ENCODE measurements at regions not wholly inside any gene's neighbourhood (a gene's known extent, or its start where the extent isn't known, plus 50 kb on each side); places are given as distances from the start of the nearest gene placed in this dataset.
"Not testable (repeated sequence)": the region's sequence is repeated elsewhere in the genome, so short reads cannot be mapped to it uniquely, and the experiment has no call there.

DNA sequence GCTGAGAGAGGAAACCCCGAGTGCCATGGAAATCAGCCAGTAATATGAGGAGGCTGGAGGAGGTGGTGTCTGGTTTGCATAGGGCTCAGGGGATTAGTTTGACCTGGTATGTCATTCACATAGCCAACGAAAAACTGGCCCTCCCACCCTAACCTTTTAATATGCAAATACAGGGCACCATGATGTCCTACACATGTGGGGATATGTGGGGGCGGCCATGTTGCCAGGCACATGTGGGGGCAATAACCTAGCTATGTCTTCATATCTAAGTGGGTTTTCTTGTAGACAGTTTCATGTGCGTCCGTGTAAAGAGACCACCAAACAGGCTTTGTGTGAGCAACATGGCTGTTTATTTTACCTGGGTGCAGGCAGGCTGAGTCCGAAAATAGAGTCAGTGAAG, 110.1 kb downstream of the MOBP start:
- 62 to 65% methylated on average over 6 of the region's 6 CpGs for WGBS, 2 donors
- no peak overlapping the region for H3K4me3 ChIP-seq
- no peak overlapping the region for H3K27ac ChIP-seq
- TF ChIP-seq, protein P1, sequence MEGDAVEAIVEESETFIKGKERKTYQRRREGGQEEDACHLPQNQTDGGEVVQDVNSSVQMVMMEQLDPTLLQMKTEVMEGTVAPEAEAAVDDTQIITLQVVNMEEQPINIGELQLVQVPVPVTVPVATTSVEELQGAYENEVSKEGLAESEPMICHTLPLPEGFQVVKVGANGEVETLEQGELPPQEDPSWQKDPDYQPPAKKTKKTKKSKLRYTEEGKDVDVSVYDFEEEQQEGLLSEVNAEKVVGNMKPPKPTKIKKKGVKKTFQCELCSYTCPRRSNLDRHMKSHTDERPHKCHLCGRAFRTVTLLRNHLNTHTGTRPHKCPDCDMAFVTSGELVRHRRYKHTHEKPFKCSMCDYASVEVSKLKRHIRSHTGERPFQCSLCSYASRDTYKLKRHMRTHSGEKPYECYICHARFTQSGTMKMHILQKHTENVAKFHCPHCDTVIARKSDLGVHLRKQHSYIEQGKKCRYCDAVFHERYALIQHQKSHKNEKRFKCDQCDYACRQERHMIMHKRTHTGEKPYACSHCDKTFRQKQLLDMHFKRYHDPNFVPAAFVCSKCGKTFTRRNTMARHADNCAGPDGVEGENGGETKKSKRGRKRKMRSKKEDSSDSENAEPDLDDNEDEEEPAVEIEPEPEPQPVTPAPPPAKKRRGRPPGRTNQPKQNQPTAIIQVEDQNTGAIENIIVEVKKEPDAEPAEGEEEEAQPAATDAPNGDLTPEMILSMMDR (IDR thresholded peaks at IDR 0.05): no peak
- no peak for TF ChIP-seq POLR2A (IDR thresholded peaks at IDR 0.05)
- no peaks in the 10 kb centered on the region for H3K4me1 ChIP-seq
- H3K36me3 ChIP-seq: no peaks in the 10 kb centered on the region
- H3K9me3 ChIP-seq: no peaks in the 10 kb centered on the region
- no peaks in the 10 kb centered on the region for H3K27me3 ChIP-seq
- no peak for DNase-seq
- intact Hi-C loops (cut with DNase I): no loop called here

DNA sequence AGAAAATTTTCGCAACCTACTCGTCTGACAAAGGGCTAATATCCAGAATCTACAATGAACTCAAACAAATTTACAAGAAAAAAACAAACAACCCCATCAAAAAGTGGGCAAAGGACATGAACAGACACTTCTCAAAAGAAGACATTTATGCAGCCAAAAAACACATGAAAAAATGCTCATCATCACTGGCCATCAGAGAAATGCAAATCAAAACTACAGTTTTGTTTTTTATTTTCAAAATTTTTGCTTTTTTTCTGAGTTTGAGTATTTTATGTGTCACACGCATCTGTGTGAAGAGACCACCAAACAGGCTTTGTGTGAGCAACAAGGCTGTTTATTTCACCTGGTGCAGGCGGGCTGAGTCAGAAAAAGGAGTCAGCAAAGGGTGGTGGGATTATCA, 118.7 kb downstream of the MOBP start:
- intact Hi-C loops (cut with DNase I); H3K27me3 ChIP-seq; H3K9me3 ChIP-seq; H3K4me1 ChIP-seq; H3K4me3 ChIP-seq; DNase-seq; H3K36me3 ChIP-seq; H3K27ac ChIP-seq: not testable (repeated sequence)
- 94 to 96% methylated on average over 2 of the region's 4 CpGs for WGBS, 2 donors

DNA sequence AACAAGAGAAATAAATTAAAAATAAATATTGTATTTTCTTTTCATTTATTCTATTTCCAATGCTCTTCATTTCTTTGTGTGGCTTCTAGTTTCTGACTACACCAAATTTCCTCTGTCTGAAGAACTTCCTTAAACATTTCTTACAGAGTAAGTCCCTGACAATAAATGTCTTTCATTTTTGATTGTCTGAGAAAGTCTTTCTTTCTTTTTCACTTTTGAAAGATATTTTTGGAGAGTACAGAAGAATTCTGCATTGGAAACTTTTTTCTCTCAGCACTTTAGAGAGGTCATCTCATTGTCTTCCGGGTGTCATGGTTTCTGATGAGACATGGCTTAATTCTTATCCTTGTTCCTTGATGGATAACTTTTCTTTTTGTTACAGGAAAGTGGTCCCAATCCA, 119.6 kb downstream of the MOBP start:
- H3K4me1 ChIP-seq: no peaks in the 10 kb centered on the region
- intact Hi-C loops (cut with DNase I): no loop called here
- WGBS, 2 donors: 70 to 100% methylated on average over 1 of the region's 1 CpG

DNA sequence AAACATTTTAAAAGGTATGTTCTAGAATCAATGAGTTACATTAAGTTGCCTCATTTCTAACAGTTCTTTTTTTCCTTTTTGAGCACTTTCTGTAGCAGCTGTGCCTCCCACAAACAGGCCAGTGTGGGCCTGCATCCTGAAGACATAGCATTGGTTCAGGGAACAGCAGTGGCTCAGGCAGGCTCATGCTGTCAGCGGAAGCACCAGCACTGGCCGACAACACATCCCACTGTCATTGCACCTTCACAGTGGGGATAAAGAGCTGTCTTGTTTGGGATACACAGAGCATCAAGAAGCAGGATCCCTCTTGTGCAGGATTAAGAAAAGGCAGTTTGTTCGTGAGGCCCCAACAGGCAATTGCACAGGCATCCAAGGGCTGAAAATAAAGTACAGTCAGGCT, 123.3 kb downstream of the MOBP start:
- H3K27me3 ChIP-seq: no peaks in the 10 kb centered on the region
- H3K36me3 ChIP-seq: no peaks in the 10 kb centered on the region
- whole genome bisulfite sequencing, 2 donors: 78% methylated on average over 2 of the region's 3 CpGs; no CpG with 5 or more reads in 1 of the 2 donors
- no peak overlapping the region for H3K27ac ChIP-seq
- intact Hi-C loops (cut with DNase I): no loop called here
- no peak overlapping the region for H3K4me3 ChIP-seq
- no peaks in the 10 kb centered on the region for H3K4me1 ChIP-seq
- DNase-seq: no peak
- no peaks in the 10 kb centered on the region for H3K9me3 ChIP-seq
- TF ChIP-seq, protein P1 (IDR thresholded peaks at IDR 0.05): no peak
- TF ChIP-seq POLR2A (IDR thresholded peaks at IDR 0.05): no peak

More for the DNA sequence above, 119.6 kb downstream of the MOBP start:
- Histone ChIP-seq H3K4me3 (no peak overlapping the region), H3K27ac (no peak overlapping the region), H3K9me3 (no peaks in the 10 kb centered on the region), H3K27me3 (no peaks in the 10 kb centered on the region), H3K36me3 (no peaks in the 10 kb centered on the region)
- TF ChIP-seq, protein P1 (IDR thresholded peaks at IDR 0.05): no peak
- no peak for TF ChIP-seq POLR2A (IDR thresholded peaks at IDR 0.05)
- no peak for DNase-seq

DNA sequence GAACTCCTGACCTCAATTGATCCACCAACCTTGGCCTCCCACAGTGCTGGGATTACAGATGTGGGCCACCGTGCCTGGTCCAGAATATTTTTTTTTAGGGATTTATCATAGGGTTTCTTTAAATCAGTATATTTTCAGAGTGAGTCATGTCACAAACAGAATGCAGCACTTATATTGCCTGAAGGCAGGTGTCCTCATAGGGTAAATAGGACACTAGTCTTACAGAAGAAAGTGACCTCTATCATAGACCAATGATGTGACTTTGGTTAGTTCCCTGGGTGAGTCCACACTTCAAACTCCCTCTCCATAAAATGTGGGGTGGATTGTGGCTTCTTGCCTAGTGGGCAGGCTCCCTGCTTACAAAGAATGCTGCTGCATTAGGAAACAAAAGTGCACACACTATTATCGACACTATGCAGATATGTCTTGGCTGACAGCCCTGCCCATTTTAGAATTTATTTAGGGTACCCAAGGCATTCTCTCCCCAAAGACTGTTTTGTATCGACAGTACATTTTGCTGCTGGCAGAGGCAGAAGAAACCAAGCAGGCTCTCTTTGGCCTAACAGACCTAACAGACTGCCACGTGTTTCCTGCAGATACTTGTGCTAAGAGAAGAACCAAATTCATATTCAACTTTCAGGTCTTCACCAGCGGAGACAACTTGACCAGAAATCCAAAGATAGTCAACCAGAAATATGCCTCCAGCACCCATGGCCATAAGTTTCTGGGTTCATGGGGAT, 125.0 kb downstream of the MOBP start:
- H3K4me1 ChIP-seq: no peaks in the 10 kb centered on the region

More for the DNA sequence above, 125.0 kb downstream of the MOBP start:
- Histone ChIP-seq H3K9me3 (no peaks in the 10 kb centered on the region), H3K4me3 (no peak overlapping the region), H3K27ac (no peak overlapping the region), H3K36me3 (no peaks in the 10 kb centered on the region), H3K27me3 (no peaks in the 10 kb centered on the region)
- intact Hi-C loops (cut with DNase I): no loop called here
- TF ChIP-seq, protein P1 (IDR thresholded peaks at IDR 0.05): no peak
- no peak for TF ChIP-seq POLR2A (IDR thresholded peaks at IDR 0.05)
- 25 to 57% methylated on average over 5 of the region's 5 CpGs for WGBS, 2 donors
- no peak for DNase-seq
